ENCODE measurements at regions not wholly inside any gene's neighbourhood (a gene's known extent, or its start where the extent isn't known, plus 50 kb on each side); places are given as distances from the start of the nearest gene placed in this dataset.
"Not testable (repeated sequence)": the region's sequence is repeated elsewhere in the genome, so short reads cannot be mapped to it uniquely, and the experiment has no call there.

GRCh38 chr5:100402071-100402470 is 133.1 kb upstream of the FAM174A start:
- H3K27me3 ChIP-seq (ENCODE audit: control insufficient read depth in 2 of 2, insufficient read depth in 2 of 2, low read length in 2 of 2) = no peaks in the 10 kb centered on the region
- Mint-ChIP-seq H3K36me3 (no peaks in the 10 kb centered on the region), H3K27me3 (ENCODE audit: low read depth in 3 of 3) (peaks cover 0 to 2% (median 0%) of the 10 kb centered on the region in 3 donors), H3K9me3 (peaks cover 0 to 6% (median under 1%) of the 10 kb centered on the region in 7 donors), H3K4me3 (no peak overlapping the region), H3K4me1 (peaks cover 4% of the 10 kb centered on the region), H3K27ac (no peak overlapping the region)
- TF ChIP-seq CTCF (IDR thresholded peaks at IDR 0.05) = no peak
- peaks cover 0 to 2% of the 10 kb centered on the region in 2 donors for H3K4me1 ChIP-seq (ENCODE audit: control insufficient read depth in 1 of 2, insufficient read depth in 2 of 2, low read length in 2 of 2)
- no peak for DNase-seq
- H3K27ac ChIP-seq (ENCODE audit: low read depth in 1 of 2, low read length in 2 of 2) = no peak overlapping the region
- WGBS (ENCODE audit: insufficient coverage) = 98% methylated on average over 3 of the region's 5 CpGs
- H3K9ac ChIP-seq (ENCODE audit: insufficient read depth, low read length, poor library complexity, severe bottlenecking) = no peak overlapping the region
- intact Hi-C loops (cut with micrococcal nuclease) = no loop called here
- H3K4me3 ChIP-seq (replicated peaks in 1 of 3; ENCODE audit: low read depth in 2 of 3, low read length in 3 of 3) = no peak overlapping the region
- H2AFZ ChIP-seq (ENCODE audit: insufficient read depth, low read depth, low read length, poor library complexity, severe bottlenecking) = no peak overlapping the region
- H3K9me3 ChIP-seq (replicated peaks in 1 of 2; ENCODE audit: control insufficient read depth in 1 of 2, insufficient read depth in 1 of 2, low read length in 2 of 2) = no peaks in the 10 kb centered on the region
- H3K79me2 ChIP-seq (ENCODE audit: insufficient read depth, low read length) = no peaks in the 10 kb centered on the region
- no peak overlapping the region for H3K4me2 ChIP-seq (replicated peaks; ENCODE audit: extremely low read depth, low read length, poor library complexity, severe bottlenecking)
- H3K36me3 ChIP-seq (replicated peaks in 1 of 2; ENCODE audit: control insufficient read depth in 1 of 2, insufficient read depth in 2 of 2, low read length in 2 of 2) = no peaks in the 10 kb centered on the region
- no peaks in the 10 kb centered on the region for H4K20me1 ChIP-seq (ENCODE audit: insufficient read depth, low read length)

- Mint-ChIP-seq H3K27ac (no peak overlapping the region), H3K4me1 (peaks cover 4% of the 10 kb centered on the region), H3K27me3 (ENCODE audit: low read depth in 3 of 3) (peaks cover 0 to 2% (median 0%) of the 10 kb centered on the region in 3 donors), H3K9me3 (peaks cover 0 to 6% (median 0%) of the 10 kb centered on the region in 7 donors), H3K4me3 (no peak overlapping the region), H3K36me3 (no peaks in the 10 kb centered on the region)
- Histone ChIP-seq H3K27me3 (ENCODE audit: control insufficient read depth in 2 of 2, insufficient read depth in 2 of 2, low read length in 2 of 2) (no peaks in the 10 kb centered on the region), H3K36me3 (replicated peaks in 1 of 2; ENCODE audit: control insufficient read depth in 1 of 2, insufficient read depth in 2 of 2, low read length in 2 of 2) (no peaks in the 10 kb centered on the region), H3K9me3 (replicated peaks in 1 of 2; ENCODE audit: control insufficient read depth in 1 of 2, insufficient read depth in 1 of 2, low read length in 2 of 2) (no peaks in the 10 kb centered on the region), H3K27ac (ENCODE audit: low read depth in 1 of 2, low read length in 2 of 2) (no peak overlapping the region), H3K9ac (ENCODE audit: insufficient read depth, low read length, poor library complexity, severe bottlenecking) (no peak overlapping the region), H4K20me1 (ENCODE audit: insufficient read depth, low read length) (no peaks in the 10 kb centered on the region), H2AFZ (ENCODE audit: insufficient read depth, low read depth, low read length, poor library complexity, severe bottlenecking) (no peak overlapping the region), H3K4me2 (replicated peaks; ENCODE audit: extremely low read depth, low read length, poor library complexity, severe bottlenecking) (no peak overlapping the region), H3K4me1 (ENCODE audit: control insufficient read depth in 1 of 2, insufficient read depth in 2 of 2, low read length in 2 of 2) (peaks cover 0 to 2% of the 10 kb centered on the region in 2 donors), H3K79me2 (ENCODE audit: insufficient read depth, low read length) (no peaks in the 10 kb centered on the region), H3K4me3 (replicated peaks in 1 of 3; ENCODE audit: low read depth in 2 of 3, low read length in 3 of 3) (no peak overlapping the region)
- intact Hi-C loops (cut with micrococcal nuclease) = no loop called here
- no peak for DNase-seq
- TF ChIP-seq CTCF (IDR thresholded peaks at IDR 0.05) = no peak
These were observed 134.0 kb upstream of the FAM174A start for GRCh38 chr5:100401149-100401548.

GRCh38 chr5:100398815-100399214 is 136.4 kb upstream of the FAM174A start:
- H2AFZ ChIP-seq (ENCODE audit: insufficient read depth, low read depth, low read length, poor library complexity, severe bottlenecking); H3K9me3 ChIP-seq (replicated peaks in 1 of 2; ENCODE audit: control insufficient read depth in 1 of 2, insufficient read depth in 1 of 2, low read length in 2 of 2); H3K79me2 ChIP-seq (ENCODE audit: insufficient read depth, low read length); H3K36me3 ChIP-seq (replicated peaks in 1 of 2; ENCODE audit: control insufficient read depth in 1 of 2, insufficient read depth in 2 of 2, low read length in 2 of 2); H3K9ac ChIP-seq (ENCODE audit: insufficient read depth, low read length, poor library complexity, severe bottlenecking); H3K9me3 Mint-ChIP-seq; H3K27me3 Mint-ChIP-seq (ENCODE audit: low read depth in 3 of 3); H3K36me3 Mint-ChIP-seq; H3K4me3 ChIP-seq (replicated peaks in 1 of 3; ENCODE audit: low read depth in 2 of 3, low read length in 3 of 3); H3K4me1 ChIP-seq (ENCODE audit: control insufficient read depth in 1 of 2, insufficient read depth in 2 of 2, low read length in 2 of 2); intact Hi-C loops (cut with micrococcal nuclease); H3K4me2 ChIP-seq (replicated peaks; ENCODE audit: extremely low read depth, low read length, poor library complexity, severe bottlenecking); H3K27ac ChIP-seq (ENCODE audit: low read depth in 1 of 2, low read length in 2 of 2); H3K27me3 ChIP-seq (ENCODE audit: control insufficient read depth in 2 of 2, insufficient read depth in 2 of 2, low read length in 2 of 2); H3K4me1 Mint-ChIP-seq; H4K20me1 ChIP-seq (ENCODE audit: insufficient read depth, low read length): not testable (repeated sequence)
- WGBS (ENCODE audit: insufficient coverage) = no CpG with 5 or more reads among the region's 3 CpGs
- Mint-ChIP-seq H3K4me3 (peak overlapping the region in 1 of 2 donors; percentile 84), H3K27ac (peak overlapping the region in 2 of 7 donors; percentile 33 to 73)
- DNase-seq = peak in 2 of 3 donors; percentile 9 to 19
